GM23338 (cell line): ENCODE measurements at regions not wholly inside any gene's neighbourhood (a gene's known extent, or its start where the extent isn't known, plus 50 kb on each side); places are given as distances from the start of the nearest gene placed in this dataset.

Experiments used
- ATAC-seq: fragments of 200-7000 bp; cut with Tn5 transposase; 3 replicates; pipeline ENCODE4 v1.9.1; 2020
- DNase-seq: peaks from one replicate; pipeline ENCODE4 v3.0.0-alpha.2; 2015; ENCODE audit warnings: low spot score
- H2AFZ ChIP-seq: fragments of 200-600 bp; sonication (generic); 2 replicates; pipeline ENCODE4 v1.8.0; 2016; ENCODE audit warnings: antibody characterized with exemption, mild to moderate bottlenecking, moderate library complexity
- H3F3A ChIP-seq: fragments of 200-600 bp; sonication (generic); replicated peaks from 2 replicates; pipeline ENCODE4 v1.8.0; 2017; ENCODE audit warnings: antibody characterized with exemption, mixed run types, low read depth
- H3K27ac ChIP-seq: fragments of 200-600 bp; sonication (generic); 2 replicates; pipeline ENCODE4 v1.6.1; 2016; ENCODE audit warnings: low read depth
- H3K27me3 ChIP-seq: fragments of 200-600 bp; sonication (generic); 2 replicates; pipeline ENCODE4 v1.8.0; 2016; ENCODE audit warnings: mild to moderate bottlenecking, mixed run types, moderate library complexity; ENCODE audit not compliant: insufficient read depth
- H3K36me3 ChIP-seq: fragments of 200-600 bp; sonication (generic); 2 replicates; pipeline ENCODE4 v1.8.0; 2016; ENCODE audit warnings: mild to moderate bottlenecking; ENCODE audit not compliant: insufficient read depth
- H3K4me1 ChIP-seq: fragments of 200-600 bp; sonication (generic); 2 replicates; pipeline ENCODE4 v1.8.0; 2016; ENCODE audit warnings: mild to moderate bottlenecking, moderate library complexity; ENCODE audit not compliant: insufficient read depth
- H3K4me2 ChIP-seq: fragments of 200-600 bp; sonication (generic); 2 replicates; pipeline ENCODE4 v1.7.1; 2017; ENCODE audit warnings: mixed run types
- H3K4me3 ChIP-seq: fragments of 200-600 bp; sonication (generic); 2 replicates; pipeline ENCODE4 v1.6.1; 2016; ENCODE audit warnings: mixed run types
- H3K79me2 ChIP-seq: fragments of 200-600 bp; sonication (generic); replicated peaks from 2 replicates; pipeline ENCODE4 v1.8.0; 2017; ENCODE audit warnings: mild to moderate bottlenecking; ENCODE audit not compliant: insufficient read depth
- H3K9me2 ChIP-seq: fragments of 200-600 bp; sonication (generic); 2 replicates; pipeline ENCODE4 v1.8.0; 2017; ENCODE audit not compliant: insufficient read depth
- H4K20me1 ChIP-seq: fragments of 200-600 bp; sonication (generic); replicated peaks from 2 replicates; pipeline ENCODE4 v1.8.0; 2017; ENCODE audit warnings: mild to moderate bottlenecking; ENCODE audit not compliant: insufficient read depth
- H3K27ac Mint-ChIP-seq: 2 replicates; pipeline ENCODE4 v1.8.0; 2020; ENCODE audit warnings: inconsistent platforms, mild to moderate bottlenecking, moderate library complexity, mixed read lengths
- H3K27me3 Mint-ChIP-seq: 3 replicates; pipeline ENCODE4 v1.8.0; 2022; ENCODE audit warnings: low read depth, mild to moderate bottlenecking, moderate library complexity, mixed read lengths, inconsistent platforms; ENCODE audit not compliant: insufficient read depth, poor library complexity
- H3K36me3 Mint-ChIP-seq: 3 replicates; pipeline ENCODE4 v1.8.0; 2021; ENCODE audit warnings: low read depth, mild to moderate bottlenecking, inconsistent platforms, moderate library complexity, mixed read lengths
- H3K4me1 Mint-ChIP-seq: 3 replicates; pipeline ENCODE4 v1.8.0; 2020; ENCODE audit warnings: mild to moderate bottlenecking, inconsistent platforms, mixed read lengths
- H3K4me3 Mint-ChIP-seq: 3 replicates; pipeline ENCODE4 v1.8.0; 2021; ENCODE audit warnings: moderate library complexity, mild to moderate bottlenecking, inconsistent platforms, mixed read lengths
- H3K9me3 Mint-ChIP-seq: 3 replicates; pipeline ENCODE4 v1.8.0; 2020; ENCODE audit warnings: moderate library complexity, mild to moderate bottlenecking, inconsistent platforms, mixed read lengths
- ETS1 ChIP-seq: IDR thresholded peaks from 2 replicates; pipeline ENCODE4 v1.6.1; 2016; ENCODE audit warnings: antibody characterized with exemption
- EZH2 ChIP-seq: fragments of 200-600 bp; sonication (generic); IDR thresholded peaks from one replicate; pipeline ENCODE4 v1.8.0; 2017; ENCODE audit warnings: antibody characterized with exemption, mild to moderate bottlenecking, low read depth; ENCODE audit not compliant: unreplicated experiment
- NANOG ChIP-seq: IDR thresholded peaks from 2 replicates; pipeline ENCODE4 v1.6.1; 2016; ENCODE audit warnings: antibody characterized with exemption, borderline replicate concordance
- ZNF114 ChIP-seq: fragments of 250-450 bp; sonication (Bioruptor Pico); IDR thresholded peaks from 2 replicates; pipeline ENCODE4 v1.5.0; 2020; ENCODE audit warnings: mild to moderate bottlenecking, moderate library complexity
- ZNF462 ChIP-seq: fragments of 250-450 bp; sonication (Bioruptor Pico); IDR thresholded peaks from 2 replicates; pipeline ENCODE4 v1.5.0; 2020; ENCODE audit warnings: mild to moderate bottlenecking, moderate library complexity

- TF ChIP-seq ZNF462 (no peak), ZNF114 (CRISPR knock-in tag) (no peak), NANOG (no peak)
These were observed 275.4 kb upstream of the TCF4 start (continued) for GRCh38 chr18:55863391-55863706.

GRCh38 chr18:55862693-55863390 is 274.9 kb upstream of the TCF4 start:
- H4K20me1 ChIP-seq = no peaks in the 10 kb centered on the region
- H3K27me3 Mint-ChIP-seq = peaks cover 4% of the 10 kb centered on the region
- H3K27ac ChIP-seq = peak overlapping the region; percentile 4; the same call in 1 of the 2 replicates
- no peaks in the 10 kb centered on the region for H3K79me2 ChIP-seq
- no peaks in the 10 kb centered on the region for H3K9me3 Mint-ChIP-seq
- peak overlapping the region; percentile 50; the same call in 1 of the 2 replicates for H3K27ac Mint-ChIP-seq
- H3K4me1 ChIP-seq = peaks cover 47% of the 10 kb centered on the region
- H3K4me2 ChIP-seq = peak overlapping the region; percentile 33; the same call in 1 of the 2 replicates
- H3K4me1 Mint-ChIP-seq = peaks cover 56% of the 10 kb centered on the region
- no peak overlapping the region for H2AFZ ChIP-seq
- H3K4me3 ChIP-seq = no peak overlapping the region
- H3K4me3 Mint-ChIP-seq = no peak overlapping the region
- ATAC-seq = peak; percentile 37; the same call in 2 of the 3 replicates
- H3K36me3 ChIP-seq = no peaks in the 10 kb centered on the region
- no peaks in the 10 kb centered on the region for H3K36me3 Mint-ChIP-seq
- H3F3A ChIP-seq = no peaks in the 10 kb centered on the region
- peak; percentile 61 for DNase-seq
- H3K27me3 ChIP-seq = no peaks in the 10 kb centered on the region
- no peaks in the 10 kb centered on the region for H3K9me2 ChIP-seq
- TF ChIP-seq ZNF114 (CRISPR knock-in tag) (no peak), EZH2 (no peak), ETS1 (no peak), ZNF462 (no peak)
